BLaER1 treated with 17β-estradiol and CSF1 and Interleukin-3, amounts not matched to agents 10 nM and 100 nM (cell line): ENCODE measurements at regions not wholly inside any gene's neighbourhood (a gene's known extent, or its start where the extent isn't known, plus 50 kb on each side); places are given as distances from the start of the nearest gene placed in this dataset.
"Not testable (repeated sequence)": the region's sequence is repeated elsewhere in the genome, so short reads cannot be mapped to it uniquely, and the experiment has no call there.

ENCODE experiments used
- H3K27ac ChIP-seq, 11 experiments: shearing (Covaris generic); formaldehyde crosslinking; 2 replicates each; pipeline ENCODE4 v1.8.1; 2022
- H3K27me3 ChIP-seq, 11 experiments: shearing (Covaris generic); formaldehyde crosslinking; 2 replicates each; pipeline ENCODE4 v1.8.1; 2022
- H3K36me3 ChIP-seq, 11 experiments: shearing (Covaris generic); formaldehyde crosslinking; 2 replicates each; pipeline ENCODE4 v1.8.1; 2022
- H3K4me1 ChIP-seq, 10 experiments: shearing (Covaris generic); formaldehyde crosslinking; 2 replicates each; pipeline ENCODE4 v1.8.1; 2022
- H3K4me2 ChIP-seq, 11 experiments: shearing (Covaris generic); formaldehyde crosslinking; 2 replicates each; pipeline ENCODE4 v1.8.1; 2022
- H3K4me3 ChIP-seq, 10 experiments: shearing (Covaris generic); formaldehyde crosslinking; 2 replicates each; pipeline ENCODE4 v1.8.1; 2022
- H3K9ac ChIP-seq, 11 experiments: shearing (Covaris generic); formaldehyde crosslinking; 2 replicates each; pipeline ENCODE4 v1.8.1; 2022
- H3K9me3 ChIP-seq, 11 experiments: shearing (Covaris generic); formaldehyde crosslinking; replicated peaks in 1 of 11; 2 replicates each; pipeline ENCODE4 v1.8.1; 2022
- H4K20me1 ChIP-seq, 11 experiments: shearing (Covaris generic); formaldehyde crosslinking; 2 replicates each; pipeline ENCODE4 v1.8.1; 2022
- Cebpa-rat ChIP-seq, 11 experiments: shearing (Covaris generic); IDR thresholded peaks; 2 replicates each; pipeline ENCODE4 v1.8.1; 2022

GRCh38 chr21:19489930-19490329, 1086.3 kb upstream of the TMPRSS15 start:
- no peaks in the 10 kb centered on the region for H4K20me1 ChIP-seq
- H3K4me1 ChIP-seq: no peaks in the 10 kb centered on the region
- no peaks in the 10 kb centered on the region for H3K27me3 ChIP-seq
- no peak overlapping the region for H3K4me3 ChIP-seq
- no peak overlapping the region for H3K4me2 ChIP-seq
- H3K9ac ChIP-seq: no peak overlapping the region
- TF ChIP-seq Cebpa-rat (IDR thresholded peaks at IDR 0.05): no peak
- H3K27ac ChIP-seq: no peak overlapping the region
- peaks cover 8 to 16% (median 13%) of the 10 kb centered on the region in 11 experiments; a peak in 20 of 22 replicates for H3K9me3 ChIP-seq
- no peaks in the 10 kb centered on the region for H3K36me3 ChIP-seq

GRCh38 chr21:19490481-19490880, 1086.9 kb upstream of the TMPRSS15 start:
- no peak overlapping the region for H3K4me3 ChIP-seq
- no peak overlapping the region for H3K27ac ChIP-seq
- H3K9me3 ChIP-seq: peaks cover 8 to 16% (median 13%) of the 10 kb centered on the region in 11 experiments; a peak in 20 of 22 replicates
- TF ChIP-seq Cebpa-rat (IDR thresholded peaks at IDR 0.05): no peak
- no peaks in the 10 kb centered on the region for H4K20me1 ChIP-seq
- no peak overlapping the region for H3K4me2 ChIP-seq
- no peak overlapping the region for H3K9ac ChIP-seq
- no peaks in the 10 kb centered on the region for H3K27me3 ChIP-seq
- no peaks in the 10 kb centered on the region for H3K36me3 ChIP-seq
- no peaks in the 10 kb centered on the region for H3K4me1 ChIP-seq

DNA sequence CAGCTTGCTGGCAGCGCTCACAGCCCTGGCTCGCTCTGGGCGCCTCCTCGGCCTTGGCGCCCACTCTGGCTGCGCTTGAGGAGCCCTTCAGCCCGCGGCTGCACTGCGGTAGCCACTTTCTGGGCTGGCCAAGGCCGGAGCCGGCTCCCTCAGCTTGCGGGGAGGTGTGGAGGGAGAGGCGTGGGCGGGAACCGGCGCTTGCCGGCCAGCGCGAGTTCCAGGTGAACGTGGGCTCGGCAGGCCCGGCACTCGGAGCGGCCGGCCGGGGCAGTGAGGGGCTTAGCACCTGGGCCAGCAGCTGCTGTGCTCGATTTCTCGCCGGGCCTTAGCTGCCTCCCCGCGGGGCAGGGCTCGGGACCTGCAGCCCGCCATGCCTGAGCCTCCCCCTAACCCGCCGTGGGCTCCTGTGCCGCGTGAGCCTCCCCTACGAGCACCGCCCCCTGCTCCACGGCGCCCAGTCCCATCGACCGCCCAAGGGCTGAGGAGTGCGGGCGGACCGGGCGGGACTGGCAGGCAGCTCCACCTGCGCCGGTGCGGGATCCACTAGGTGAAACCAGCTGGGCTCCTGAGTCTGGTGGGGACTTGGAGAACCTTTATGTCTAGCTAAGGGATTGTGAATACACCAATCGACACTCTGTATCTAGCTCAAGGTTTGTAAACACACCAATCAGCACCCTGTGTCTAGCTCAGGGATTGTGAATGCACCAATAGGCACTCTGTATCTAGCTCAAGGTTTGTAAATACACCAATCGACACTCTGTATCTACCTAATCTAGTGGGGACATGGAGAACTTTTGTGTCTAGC, 1090.1 kb upstream of the TMPRSS15 start:
- H3K9me3 ChIP-seq: peaks cover 8 to 16% (median 13%) of the 10 kb centered on the region in 11 experiments; a peak in 20 of 22 replicates
- not testable (repeated sequence) for H3K9ac ChIP-seq, H4K20me1 ChIP-seq, H3K4me1 ChIP-seq, H3K4me2 ChIP-seq, H3K27ac ChIP-seq, H3K36me3 ChIP-seq, H3K27me3 ChIP-seq, H3K4me3 ChIP-seq

- no peaks in the 10 kb centered on the region for H3K9me3 ChIP-seq
- TF ChIP-seq Cebpa-rat (IDR thresholded peaks at IDR 0.05): no peak
- no peak overlapping the region for H3K27ac ChIP-seq
- H3K27me3 ChIP-seq: no peaks in the 10 kb centered on the region
- H4K20me1 ChIP-seq: no peaks in the 10 kb centered on the region
- H3K4me1 ChIP-seq: no peaks in the 10 kb centered on the region
- no peak overlapping the region for H3K4me3 ChIP-seq
- no peak overlapping the region for H3K9ac ChIP-seq
- H3K36me3 ChIP-seq: no peaks in the 10 kb centered on the region
- no peak overlapping the region for H3K4me2 ChIP-seq
These were observed 1097.5 kb upstream of the TMPRSS15 start for GRCh38 chr21:19501115-19501514.

DNA sequence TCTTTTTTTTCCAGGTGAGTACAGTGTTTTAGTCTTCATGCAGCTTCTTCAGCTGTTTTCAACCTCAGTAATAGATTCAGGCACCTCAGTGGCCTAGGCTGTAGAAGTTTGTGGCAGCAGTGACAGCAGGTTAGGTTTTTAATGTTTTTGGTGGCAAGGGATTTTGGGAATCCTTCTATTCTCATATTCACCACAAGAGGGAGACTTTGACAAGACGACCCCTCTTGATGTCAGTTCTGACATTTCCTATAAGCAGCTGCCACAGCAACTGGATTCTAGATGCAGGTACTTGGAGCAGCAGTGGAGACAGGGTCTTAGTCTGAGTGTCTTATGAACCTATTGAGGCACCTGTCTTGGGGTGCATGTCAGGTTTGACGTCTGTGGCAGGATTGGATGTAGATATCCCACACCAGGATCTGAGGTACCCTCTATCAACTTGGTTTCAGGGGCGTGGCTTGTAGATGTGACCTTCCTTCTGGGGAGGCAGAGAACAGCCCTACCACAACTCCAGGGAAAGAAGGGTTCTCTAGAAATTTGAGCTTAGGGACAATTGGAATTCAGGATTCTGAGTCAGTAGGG, 1104.2 kb upstream of the TMPRSS15 start:
- Histone ChIP-seq H4K20me1 (no peaks in the 10 kb centered on the region), H3K27ac (no peak overlapping the region), H3K27me3 (no peaks in the 10 kb centered on the region), H3K9me3 (0 out of 22 replicates have a peak, but pooled peaks cover 0 to 4% (median 0%) of the 10 kb centered on the region in 11 experiments), H3K9ac (no peak overlapping the region), H3K4me1 (peaks cover 0 to 9% (median 0%) of the 10 kb centered on the region in 10 experiments; a peak in 4 of 20 replicates), H3K4me2 (no peak overlapping the region), H3K36me3 (no peaks in the 10 kb centered on the region), H3K4me3 (no peak overlapping the region)
- TF ChIP-seq Cebpa-rat (IDR thresholded peaks at IDR 0.05): no peak

GRCh38 chr21:19508442-19508841, 1104.9 kb upstream of the TMPRSS15 start:
- Histone ChIP-seq H3K4me1 (peaks cover 0 to 9% (median 0%) of the 10 kb centered on the region in 10 experiments; a peak in 4 of 20 replicates), H3K9ac (no peak overlapping the region), H3K4me2 (peak overlapping the region in 2 of 11 experiments; percentile 14 to 21; a peak in 2 of 22 replicates), H4K20me1 (no peaks in the 10 kb centered on the region), H3K36me3 (no peaks in the 10 kb centered on the region), H3K9me3 (0 out of 22 replicates have a peak, but pooled peaks cover 0 to 4% (median 0%) of the 10 kb centered on the region in 11 experiments), H3K27ac (no peak overlapping the region), H3K4me3 (no peak overlapping the region), H3K27me3 (no peaks in the 10 kb centered on the region)
- TF ChIP-seq Cebpa-rat (IDR thresholded peaks at IDR 0.05): no peak

DNA sequence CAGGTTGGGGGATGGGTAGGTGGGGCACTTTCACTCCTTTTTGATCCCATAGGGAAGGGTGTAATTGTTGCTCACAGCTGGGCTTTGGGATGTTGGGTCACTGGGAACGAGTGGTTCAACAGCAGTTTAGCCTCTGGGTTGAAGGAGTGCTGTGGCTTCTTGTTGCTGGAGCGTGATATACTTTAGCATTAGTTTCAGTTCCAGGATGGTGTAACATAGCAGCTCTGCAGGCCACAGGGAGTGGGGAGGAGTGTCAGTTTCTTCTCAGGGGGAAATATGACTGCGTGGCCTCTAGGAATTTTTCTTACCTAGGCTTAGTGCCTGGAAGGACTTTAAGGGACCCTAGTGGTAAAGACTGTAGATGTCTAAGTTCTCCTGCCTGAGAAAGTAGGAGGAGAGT, 1105.3 kb upstream of the TMPRSS15 start:
- Histone ChIP-seq H3K9ac (no peak overlapping the region), H3K9me3 (0 out of 22 replicates have a peak, but pooled peaks cover 0 to 4% (median 0%) of the 10 kb centered on the region in 11 experiments), H3K27me3 (no peaks in the 10 kb centered on the region), H3K4me3 (no peak overlapping the region), H3K36me3 (no peaks in the 10 kb centered on the region), H4K20me1 (no peaks in the 10 kb centered on the region), H3K4me2 (peak overlapping the region in 2 of 11 experiments; percentile 14 to 21; a peak in 2 of 22 replicates), H3K27ac (no peak overlapping the region), H3K4me1 (peaks cover 0 to 9% (median 0%) of the 10 kb centered on the region in 10 experiments; a peak in 4 of 20 replicates)
- no peak for TF ChIP-seq Cebpa-rat (IDR thresholded peaks at IDR 0.05)

- H3K9me3 ChIP-seq: peaks cover 0 to 4% (median 0%) of the 10 kb centered on the region in 11 experiments; a peak in 1 of 22 replicates
- no peaks in the 10 kb centered on the region for H4K20me1 ChIP-seq
- peaks cover 0 to 9% (median 0%) of the 10 kb centered on the region in 10 experiments; a peak in 4 of 20 replicates for H3K4me1 ChIP-seq
- H3K4me2 ChIP-seq: no peak overlapping the region
- no peak overlapping the region for H3K4me3 ChIP-seq
- H3K27me3 ChIP-seq: no peaks in the 10 kb centered on the region
- H3K36me3 ChIP-seq: no peaks in the 10 kb centered on the region
- no peak for TF ChIP-seq Cebpa-rat (IDR thresholded peaks at IDR 0.05)
- H3K9ac ChIP-seq: no peak overlapping the region
- no peak overlapping the region for H3K27ac ChIP-seq
These were observed 1106.5 kb upstream of the TMPRSS15 start for GRCh38 chr21:19510057-19510456.

DNA sequence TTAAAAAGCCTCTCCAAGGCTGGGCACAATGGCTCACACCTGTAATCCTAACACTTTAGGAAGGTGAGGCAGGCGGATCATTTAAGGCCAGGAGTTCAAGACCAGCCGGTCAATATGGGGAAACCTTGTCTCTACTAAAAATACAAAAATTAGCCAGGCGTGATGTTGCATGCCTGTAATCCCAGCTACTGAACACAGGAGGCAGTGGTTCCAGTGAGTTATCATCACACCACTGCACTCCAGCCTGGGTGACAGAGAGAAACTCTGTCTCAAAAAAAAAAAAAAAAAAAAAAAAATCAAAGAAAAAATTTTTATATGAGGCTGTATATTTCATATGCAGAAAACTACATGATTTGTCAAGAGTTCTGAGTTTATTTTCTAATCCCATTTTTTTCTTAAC, 1107.1 kb upstream of the TMPRSS15 start:
- Histone ChIP-seq H3K4me2 (no peak overlapping the region), H3K4me3 (no peak overlapping the region)

More for the DNA sequence above, 1107.1 kb upstream of the TMPRSS15 start:
- TF ChIP-seq Cebpa-rat (IDR thresholded peaks at IDR 0.05): no peak
- Histone ChIP-seq H3K36me3 (no peaks in the 10 kb centered on the region), H3K27me3 (no peaks in the 10 kb centered on the region), H3K9me3 (peaks cover 0 to 6% (median 0%) of the 10 kb centered on the region in 11 experiments; a peak in 1 of 22 replicates), H3K4me1 (peaks cover 0 to 9% (median 0%) of the 10 kb centered on the region in 10 experiments; a peak in 4 of 20 replicates), H3K27ac (no peak overlapping the region), H3K9ac (no peak overlapping the region), H4K20me1 (no peaks in the 10 kb centered on the region)
